Upper lobe of right lung (tissue), 1 donor: ENCODE measurements at regions not wholly inside any gene's neighbourhood (a gene's known extent, or its start where the extent isn't known, plus 50 kb on each side); places are given as distances from the start of the nearest gene placed in this dataset.

Source experiments
- ATAC-seq: fragments of 200-7000 bp; cut with Tn5 transposase; one replicate; pipeline ENCODE4 v1.9.1; 2020; ENCODE audit warnings: mild to moderate bottlenecking, moderate library complexity
- DNase-seq: peaks from one replicate; pipeline ENCODE4 v3.0.0-alpha.2; 2020
- H3K27ac ChIP-seq: fragments of 200-600 bp; one replicate; pipeline ENCODE4 v1.8.0; 2022
- H3K27me3 ChIP-seq: fragments of 200-600 bp; one replicate; pipeline ENCODE4 v1.8.0; 2022; ENCODE audit warnings: mild to moderate bottlenecking
- H3K36me3 ChIP-seq: fragments of 200-600 bp; one replicate; pipeline ENCODE4 v1.8.0; 2022
- H3K4me1 ChIP-seq: fragments of 200-600 bp; one replicate; pipeline ENCODE4 v1.8.0; 2022
- H3K4me3 ChIP-seq: fragments of 200-600 bp; one replicate; pipeline ENCODE4 v1.8.0; 2022; ENCODE audit warnings: mild to moderate bottlenecking
- H3K9me3 ChIP-seq: fragments of 200-600 bp; one replicate; pipeline ENCODE4 v1.8.0; 2022
- intact Hi-C: fragments of 100-400 bp; cut with DNase I; formaldehyde crosslinking; loops from one replicate; pipeline ENCODE4 v1.11.0; 2022
- TF ChIP-seq, protein P1 (sequence below): fragments of 200-600 bp; IDR thresholded peaks from one replicate; pipeline ENCODE4 v1.8.0; 2022; ENCODE audit warnings: antibody characterized with exemption
- donor health status: DM: no; HTN: yes; CAD: no; lungs with severe emphysema.

DNA sequence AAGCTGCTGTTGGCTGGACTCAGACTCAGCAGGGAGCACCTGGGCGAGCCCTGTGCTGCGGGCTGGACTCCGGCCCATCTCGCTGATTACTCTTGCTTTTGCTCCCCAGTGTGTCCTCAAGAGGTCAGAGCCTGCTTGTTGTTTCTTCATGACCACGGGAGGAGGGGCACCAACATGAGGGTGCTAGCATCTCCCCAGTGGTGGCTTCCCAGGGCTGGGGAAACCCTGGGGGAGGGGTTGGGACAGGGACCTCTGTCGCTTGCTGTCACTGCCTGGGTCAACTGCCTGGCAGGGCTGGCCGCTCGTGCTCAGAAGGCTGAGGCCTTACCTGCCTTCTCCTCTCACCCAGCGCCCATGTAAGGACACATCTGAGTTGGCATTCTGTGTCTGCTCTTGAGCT is 152.3 kb upstream of the SHH start:
- intact Hi-C loops: no loop called here
- ATAC-seq (no peak), DNase-seq (no peak)

DNA sequence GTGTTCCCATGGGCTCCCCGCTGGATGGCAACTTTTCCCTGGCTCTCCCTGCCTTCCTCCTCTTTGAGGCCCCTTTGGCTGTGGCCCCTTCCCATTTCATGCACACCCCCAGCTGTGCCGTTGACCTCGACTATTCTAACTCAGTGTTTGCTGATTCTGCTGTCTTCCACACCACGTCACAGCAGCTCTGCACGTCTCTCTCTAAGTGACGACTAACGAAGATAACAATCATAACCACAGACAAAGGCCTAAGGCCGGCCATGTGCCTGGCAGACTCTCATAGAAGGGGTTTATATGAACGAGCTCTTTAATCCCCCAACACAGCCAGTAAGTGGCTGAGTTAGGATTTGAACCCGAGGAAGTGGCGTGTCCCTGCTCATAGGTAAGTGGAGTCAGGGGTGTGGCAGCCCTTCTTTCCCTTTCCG is 151.5 kb upstream of the SHH start:
- H3K4me1 ChIP-seq: no peaks in the 10 kb centered on the region
- H3K4me3 ChIP-seq: no peak overlapping the region
- TF ChIP-seq, protein P1, sequence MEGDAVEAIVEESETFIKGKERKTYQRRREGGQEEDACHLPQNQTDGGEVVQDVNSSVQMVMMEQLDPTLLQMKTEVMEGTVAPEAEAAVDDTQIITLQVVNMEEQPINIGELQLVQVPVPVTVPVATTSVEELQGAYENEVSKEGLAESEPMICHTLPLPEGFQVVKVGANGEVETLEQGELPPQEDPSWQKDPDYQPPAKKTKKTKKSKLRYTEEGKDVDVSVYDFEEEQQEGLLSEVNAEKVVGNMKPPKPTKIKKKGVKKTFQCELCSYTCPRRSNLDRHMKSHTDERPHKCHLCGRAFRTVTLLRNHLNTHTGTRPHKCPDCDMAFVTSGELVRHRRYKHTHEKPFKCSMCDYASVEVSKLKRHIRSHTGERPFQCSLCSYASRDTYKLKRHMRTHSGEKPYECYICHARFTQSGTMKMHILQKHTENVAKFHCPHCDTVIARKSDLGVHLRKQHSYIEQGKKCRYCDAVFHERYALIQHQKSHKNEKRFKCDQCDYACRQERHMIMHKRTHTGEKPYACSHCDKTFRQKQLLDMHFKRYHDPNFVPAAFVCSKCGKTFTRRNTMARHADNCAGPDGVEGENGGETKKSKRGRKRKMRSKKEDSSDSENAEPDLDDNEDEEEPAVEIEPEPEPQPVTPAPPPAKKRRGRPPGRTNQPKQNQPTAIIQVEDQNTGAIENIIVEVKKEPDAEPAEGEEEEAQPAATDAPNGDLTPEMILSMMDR: no peak
- DNase-seq (no peak), ATAC-seq (no peak)
- intact Hi-C loops: no loop called here
- no peaks in the 10 kb centered on the region for H3K9me3 ChIP-seq
- no peaks in the 10 kb centered on the region for H3K36me3 ChIP-seq
- H3K27ac ChIP-seq: no peak overlapping the region
- no peaks in the 10 kb centered on the region for H3K27me3 ChIP-seq

More for the DNA sequence above, 152.3 kb upstream of the SHH start:
- TF ChIP-seq, protein P1: no peak
- H3K9me3 ChIP-seq: no peaks in the 10 kb centered on the region
- no peak overlapping the region for H3K27ac ChIP-seq
- no peaks in the 10 kb centered on the region for H3K27me3 ChIP-seq
- H3K36me3 ChIP-seq: no peaks in the 10 kb centered on the region
- no peak overlapping the region for H3K4me3 ChIP-seq
- H3K4me1 ChIP-seq: no peaks in the 10 kb centered on the region

DNA sequence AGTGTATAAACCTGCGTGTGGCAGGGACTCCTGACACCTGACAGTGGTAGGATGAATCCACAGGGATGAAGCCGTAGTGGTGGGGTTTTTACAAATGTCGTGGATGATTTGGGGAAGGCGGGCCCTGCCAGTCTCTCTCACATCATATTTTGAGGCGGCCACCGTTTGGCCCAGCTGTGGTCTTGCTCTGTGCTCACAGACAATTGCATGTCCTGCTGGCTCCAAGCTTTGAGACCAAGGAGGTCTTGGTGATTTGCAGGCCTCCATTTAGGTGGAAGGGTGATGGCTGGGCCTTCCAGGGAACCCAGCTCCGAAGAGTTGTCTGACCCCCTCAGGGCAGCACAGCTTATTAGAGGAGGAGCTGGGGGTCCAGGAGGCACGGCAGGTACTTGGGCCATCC is 151.1 kb upstream of the SHH start:
- no peak for DNase-seq
- Histone ChIP-seq H3K9me3 (no peaks in the 10 kb centered on the region), H3K27ac (no peak overlapping the region), H3K4me3 (no peak overlapping the region), H3K4me1 (no peaks in the 10 kb centered on the region), H3K27me3 (no peaks in the 10 kb centered on the region), H3K36me3 (no peaks in the 10 kb centered on the region)
- TF ChIP-seq, protein P1: no peak
- intact Hi-C loops: no loop called here
- no peak for ATAC-seq

DNA sequence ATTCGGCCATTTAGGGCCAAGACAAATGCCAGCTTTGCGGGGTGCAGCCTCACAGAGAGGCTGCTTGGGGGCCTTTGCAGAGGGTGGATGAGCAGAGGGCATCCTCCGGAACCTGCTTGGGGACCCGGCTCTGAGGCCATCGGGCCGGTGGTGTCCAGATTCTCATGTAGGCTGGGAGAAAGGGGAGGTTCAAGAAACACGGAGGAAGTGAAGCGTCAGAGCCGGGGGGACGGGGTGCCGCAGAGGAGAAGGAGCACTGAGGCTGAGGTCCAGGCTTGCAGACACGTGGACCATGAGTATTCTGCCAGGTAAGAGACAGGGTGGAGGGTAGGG is 150.7 kb upstream of the SHH start:
- ATAC-seq: no peak
- intact Hi-C loops: no loop called here
- TF ChIP-seq, protein P1: no peak
- DNase-seq: no peak
- Histone ChIP-seq H3K27ac (no peak overlapping the region), H3K4me1 (no peaks in the 10 kb centered on the region), H3K4me3 (no peak overlapping the region), H3K36me3 (no peaks in the 10 kb centered on the region), H3K27me3 (no peaks in the 10 kb centered on the region), H3K9me3 (no peaks in the 10 kb centered on the region)

DNA sequence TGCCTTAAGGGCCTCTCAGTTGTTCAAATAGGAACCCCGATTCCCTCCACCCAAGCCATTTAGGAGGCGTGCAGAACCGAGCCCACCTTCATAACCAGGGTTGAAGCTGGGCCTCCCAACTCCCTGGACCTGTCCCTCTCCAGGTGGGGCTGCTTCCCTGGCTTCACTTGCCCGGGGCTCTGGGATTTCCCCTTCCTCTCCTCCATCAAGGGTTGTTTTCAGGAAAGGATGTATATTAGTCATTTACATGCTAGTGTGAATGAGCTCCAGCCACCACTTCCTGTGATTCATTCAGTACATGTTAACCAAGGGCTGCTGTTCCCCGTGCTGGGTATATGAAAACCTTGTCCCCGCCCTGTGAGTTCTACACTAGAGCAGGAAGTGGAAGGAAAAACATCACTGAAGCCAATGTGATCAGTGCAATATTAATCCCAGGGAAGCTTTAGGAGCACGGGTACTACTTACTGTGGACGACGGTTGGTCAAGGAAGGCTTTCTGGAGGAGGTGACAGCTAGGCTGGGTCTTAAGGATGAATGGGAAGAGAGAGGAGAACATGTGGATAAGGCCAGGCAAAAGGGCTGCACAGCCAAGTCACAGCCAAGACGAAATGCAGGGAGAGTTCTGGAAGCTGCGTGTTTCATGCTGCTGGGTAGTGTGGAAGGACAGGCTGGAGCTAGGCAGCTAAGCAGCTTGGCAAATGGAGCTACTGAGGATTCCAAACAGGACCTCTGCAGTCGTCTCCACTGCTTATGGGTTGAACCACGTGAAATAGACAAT is 150.1 kb upstream of the SHH start:
- intact Hi-C loops: no loop called here
- Histone ChIP-seq H3K4me1 (no peaks in the 10 kb centered on the region), H3K9me3 (no peaks in the 10 kb centered on the region), H3K4me3 (no peak overlapping the region), H3K36me3 (no peaks in the 10 kb centered on the region), H3K27ac (no peak overlapping the region), H3K27me3 (no peaks in the 10 kb centered on the region)
- ATAC-seq: peak; percentile 6
- TF ChIP-seq, protein P1: no peak
- DNase-seq: no peak
